Endothelial cell of umbilical vein (primary cell): ENCODE measurements at regions not wholly inside any gene's neighbourhood (a gene's known extent, or its start where the extent isn't known, plus 50 kb on each side); places are given as distances from the start of the nearest gene placed in this dataset.

Experiments
- CTCF ChIP-seq, 2 donors: IDR thresholded peaks; 1 replicate in 1 of 2; 2 replicates in 1 of 2; pipeline ENCODE4 v1.5.1; 2011; ENCODE audit warnings: low read length in 2 of 2, mild to moderate bottlenecking in 2 of 2, moderate library complexity in 2 of 2, control low read depth in 1 of 2, inconsistent platforms in 1 of 2, low read depth in 1 of 2; ENCODE audit not compliant: insufficient read depth in 1 of 2; ENCODE audit errors: extremely low read depth in 1 of 2
- EZH2 ChIP-seq: IDR thresholded peaks from 2 replicates; pipeline ENCODE4 v1.6.1; 2012; ENCODE audit warnings: borderline replicate concordance, low read depth, mild to moderate bottlenecking, moderate library complexity, low read length, inconsistent platforms; ENCODE audit not compliant: severe bottlenecking
- JUN ChIP-seq: IDR thresholded peaks from 2 replicates; pipeline ENCODE4 v1.6.1; 2011; ENCODE audit warnings: borderline replicate concordance, low read depth; ENCODE audit not compliant: insufficient read length, insufficient read depth
- MAX ChIP-seq: IDR thresholded peaks from 2 replicates; pipeline ENCODE4 v1.6.1; 2011; ENCODE audit not compliant: insufficient read depth, insufficient read length
- MYC ChIP-seq: IDR thresholded peaks from one replicate; pipeline ENCODE4 v1.6.1; 2011; ENCODE audit warnings: mild to moderate bottlenecking, low read depth, low read length
- POLR2A ChIP-seq: IDR thresholded peaks from 2 replicates; pipeline ENCODE4 v1.6.1; 2012; ENCODE audit warnings: low read depth, mild to moderate bottlenecking, control low read depth, low read length
- POLR2AphosphoS5 ChIP-seq: IDR thresholded peaks from 2 replicates; pipeline ENCODE4 v1.6.1; 2012; ENCODE audit warnings: low read depth, mild to moderate bottlenecking, control low read depth, low read length, moderate library complexity; ENCODE audit not compliant: insufficient read depth

GRCh38 chr2:104016801-104017200 is 837.1 kb upstream of the POU3F3 start:
- TF ChIP-seq CTCF (IDR thresholded peaks at IDR 0.05; ENCODE audit: extremely low read depth in 1 of 2, insufficient read depth in 1 of 2, low read depth in 1 of 2, low read length in 2 of 2) (no peak), POLR2A (no peak), POLR2AphosphoS5 (no peak), EZH2 (no peak), MYC (no peak), JUN (no peak), MAX (no peak)
